Tibial nerve (tissue), 4 donors: ENCODE measurements at regions not wholly inside any gene's neighbourhood (a gene's known extent, or its start where the extent isn't known, plus 50 kb on each side); places are given as distances from the start of the nearest gene placed in this dataset.
"Not testable (repeated sequence)": the region's sequence is repeated elsewhere in the genome, so short reads cannot be mapped to it uniquely, and the experiment has no call there.

Experiments
- DNase-seq, 2 donors: peaks; one replicate each; pipeline ENCODE4 v3.0.0-alpha.2; 2019; ENCODE audit warnings: low spot score in 2 of 2
- H3K27ac ChIP-seq, 4 donors: fragments of 200-600 bp; sonication (generic) in 3 of 4; one replicate each; pipeline ENCODE4 v1.5.1; 2017 to 2019; ENCODE audit warnings: mild to moderate bottlenecking in 1 of 4
- H3K27me3 ChIP-seq, 2 donors: fragments of 200-600 bp; sonication (generic) in 1 of 2; one replicate each; pipeline versions ENCODE4 v1.5.1 to v1.6.0; 2017 to 2019
- H3K36me3 ChIP-seq, 3 donors: fragments of 200-600 bp; sonication (generic); one replicate each; pipeline ENCODE4 v1.5.1; 2018 to 2019
- H3K4me1 ChIP-seq, 4 donors: fragments of 200-600 bp; sonication (generic) in 3 of 4; one replicate each; pipeline ENCODE4 v1.5.1; 2017 to 2019
- H3K4me3 ChIP-seq, 4 donors: fragments of 200-600 bp; sonication (generic) in 3 of 4; one replicate each; pipeline ENCODE4 v1.5.1; 2017 to 2019; ENCODE audit warnings: mild to moderate bottlenecking in 1 of 4, moderate library complexity in 1 of 4
- H3K9me3 ChIP-seq, 4 donors: fragments of 200-600 bp; sonication (generic) in 3 of 4; one replicate each; pipeline ENCODE4 v1.5.1; 2017 to 2019
- CTCF ChIP-seq, 5 experiments: fragments of 200-600 bp in 3 of 5; fragments of 450-650 bp in 2 of 5; sonication (generic) in 3 of 5; IDR thresholded peaks; one replicate each; pipeline ENCODE4 v1.5.1; 2016 to 2019; ENCODE audit warnings: antibody characterized with exemption in 5 of 5, mild to moderate bottlenecking in 3 of 5, moderate library complexity in 2 of 5
- EP300 ChIP-seq, 2 donors: sonication (generic); formaldehyde crosslinking; IDR thresholded peaks; one replicate each; pipeline ENCODE4 v1.6.1; 2017; ENCODE audit warnings: antibody characterized with exemption in 2 of 2, mild to moderate bottlenecking in 1 of 2
- POLR2A ChIP-seq, 2 donors: fragments of 450-650 bp; IDR thresholded peaks; one replicate each; pipeline ENCODE4 v1.6.1; 2017; ENCODE audit warnings: antibody characterized with exemption in 2 of 2, mild to moderate bottlenecking in 2 of 2, moderate library complexity in 2 of 2
- WGBS, 2 donors: methylation state at CpG; one replicate each; pipeline ENCODE4 v1.1.5; 2018; 5-methylcytosine and 5-hydroxymethylcytosine counted together

- H3K4me3 ChIP-seq, result no peak overlapping the region
- no peaks in the 10 kb centered on the region for H3K36me3 ChIP-seq
- peaks cover 0 to 5% (median 1%) of the 10 kb centered on the region in 4 donors for H3K9me3 ChIP-seq
- no peak overlapping the region for H3K27ac ChIP-seq
- peaks cover 0 to 4% (median 0%) of the 10 kb centered on the region in 4 donors for H3K4me1 ChIP-seq
- no peak for DNase-seq
- no peaks in the 10 kb centered on the region for H3K27me3 ChIP-seq
- no peak for TF ChIP-seq POLR2A (IDR thresholded peaks at IDR 0.05)
These were observed 50.4 kb upstream of the TRAM1L1 start for GRCh38 chr4:117135634-117136354.

GRCh38 chr4:117137145-117137544 lies 51.8 kb upstream of the TRAM1L1 start:
- Histone ChIP-seq H3K27ac (no peak overlapping the region), H3K4me1 (peaks cover 0 to 4% (median 0%) of the 10 kb centered on the region in 4 donors), H3K27me3 (no peaks in the 10 kb centered on the region), H3K36me3 (no peaks in the 10 kb centered on the region), H3K9me3 (peaks cover 0 to 5% (median 1%) of the 10 kb centered on the region in 4 donors), H3K4me3 (no peak overlapping the region)
- DNase-seq, result no peak
- no peak for TF ChIP-seq POLR2A (IDR thresholded peaks at IDR 0.05)
- 84 to 93% methylated on average over 2 of the region's 2 CpGs for WGBS, 2 donors

GRCh38 chr4:117138732-117139131 lies 53.4 kb upstream of the TRAM1L1 start:
- H3K4me1 ChIP-seq, DNase-seq: not testable (repeated sequence)
- 91 to 92% methylated on average over 3 of the region's 3 CpGs for WGBS, 2 donors

GRCh38 chr4:117154251-117154650 lies 68.9 kb upstream of the TRAM1L1 start:
- DNase-seq, result no peak
- Histone ChIP-seq H3K36me3 (no peaks in the 10 kb centered on the region), H3K9me3 (peaks cover 0 to 4% (median 0%) of the 10 kb centered on the region in 4 donors), H3K4me3 (no peak overlapping the region), H3K27ac (no peak overlapping the region), H3K27me3 (no peaks in the 10 kb centered on the region), H3K4me1 (no peaks in the 10 kb centered on the region)
- no peak for TF ChIP-seq EP300 (IDR thresholded peaks at IDR 0.05)
- WGBS, 2 donors, result 94 to 98% methylated on average over 2 to 6 of the region's 6 CpGs

More at GRCh38 chr4:117138732-117139131, 53.4 kb upstream of the TRAM1L1 start:
- not testable (repeated sequence) for H3K27me3 ChIP-seq, H3K27ac ChIP-seq, H3K9me3 ChIP-seq, H3K36me3 ChIP-seq, H3K4me3 ChIP-seq

- Histone ChIP-seq H3K9me3 (no peaks in the 10 kb centered on the region), H3K36me3 (no peaks in the 10 kb centered on the region), H3K4me1 (no peaks in the 10 kb centered on the region), H3K27me3 (no peaks in the 10 kb centered on the region), H3K4me3 (no peak overlapping the region), H3K27ac (no peak overlapping the region)
- DNase-seq, result no peak
- no peak for TF ChIP-seq EP300 (IDR thresholded peaks at IDR 0.05)
- no peak for TF ChIP-seq POLR2A (IDR thresholded peaks at IDR 0.05)
- no peak for TF ChIP-seq CTCF (IDR thresholded peaks at IDR 0.05)
- WGBS, 2 donors, result 48 to 54% methylated on average over 2 of the region's 2 CpGs
These were observed 71.4 kb upstream of the TRAM1L1 start for GRCh38 chr4:117156806-117157205.

- H3K4me1 ChIP-seq, result no peaks in the 10 kb centered on the region
- no peak overlapping the region for H3K27ac ChIP-seq
- no peak for TF ChIP-seq EP300 (IDR thresholded peaks at IDR 0.05)
- H3K4me3 ChIP-seq, result no peak overlapping the region
- no peak for DNase-seq
- H3K27me3 ChIP-seq, result no peaks in the 10 kb centered on the region
- H3K36me3 ChIP-seq, result no peaks in the 10 kb centered on the region
- H3K9me3 ChIP-seq, result no peaks in the 10 kb centered on the region
These were observed 72.0 kb upstream of the TRAM1L1 start for GRCh38 chr4:117157360-117157759.

GRCh38 chr4:117162976-117163375 lies 77.6 kb upstream of the TRAM1L1 start:
- 82 to 83% methylated on average over 3 of the region's 3 CpGs for WGBS, 2 donors
- no peak for TF ChIP-seq CTCF (IDR thresholded peaks at IDR 0.05)
- DNase-seq, result no peak
- Histone ChIP-seq H3K9me3 (no peaks in the 10 kb centered on the region), H3K27me3 (no peaks in the 10 kb centered on the region), H3K36me3 (no peaks in the 10 kb centered on the region), H3K4me3 (no peak overlapping the region), H3K27ac (no peak overlapping the region), H3K4me1 (no peaks in the 10 kb centered on the region)

GRCh38 chr4:117164338-117164737 lies 79.0 kb upstream of the TRAM1L1 start:
- no peak overlapping the region for H3K27ac ChIP-seq
- no peak for DNase-seq
- no peaks in the 10 kb centered on the region for H3K27me3 ChIP-seq
- H3K36me3 ChIP-seq, result no peaks in the 10 kb centered on the region
- TF ChIP-seq EP300 (IDR thresholded peaks at IDR 0.05), result no peak
- no peak for TF ChIP-seq POLR2A (IDR thresholded peaks at IDR 0.05)
- no peak for TF ChIP-seq CTCF (IDR thresholded peaks at IDR 0.05)
- H3K9me3 ChIP-seq, result no peaks in the 10 kb centered on the region
- 56 to 77% methylated on average over 1 of the region's 1 CpG for WGBS, 2 donors
- H3K4me1 ChIP-seq, result no peaks in the 10 kb centered on the region
- H3K4me3 ChIP-seq, result no peak overlapping the region

GRCh38 chr4:117175369-117175768 lies 90.0 kb upstream of the TRAM1L1 start:
- not testable (repeated sequence) for H3K4me3 ChIP-seq, H3K36me3 ChIP-seq, H3K27me3 ChIP-seq, H3K4me1 ChIP-seq, H3K9me3 ChIP-seq, H3K27ac ChIP-seq, DNase-seq
- WGBS, 2 donors, result 89 to 92% methylated on average over 2 of the region's 2 CpGs
